Upper lobe of left lung (tissue), 4 donors: ENCODE measurements at regions not wholly inside any gene's neighbourhood (a gene's known extent, or its start where the extent isn't known, plus 50 kb on each side); places are given as distances from the start of the nearest gene placed in this dataset.

Experiments used
- CTCF ChIP-seq, 6 experiments: fragments of 450-650 bp in 4 of 6; fragments of 200-600 bp in 2 of 6; sonication (generic) in 2 of 6; IDR thresholded peaks; one replicate each; pipeline ENCODE4 v1.5.1; 2016 to 2019; ENCODE audit warnings: antibody characterized with exemption in 6 of 6
- EP300 ChIP-seq, 4 donors: sonication (generic); formaldehyde crosslinking; IDR thresholded peaks; one replicate each; pipeline ENCODE4 v1.5.1; 2017; ENCODE audit warnings: antibody characterized with exemption in 4 of 4, control low read depth in 2 of 4

- TF ChIP-seq EP300 (IDR thresholded peaks at IDR 0.05) (no peak), CTCF (IDR thresholded peaks at IDR 0.05) (no peak)
These were observed 61.9 kb downstream of the FOXL3 start for GRCh38 chr7:351681-352480.
